K562 (cell line): ENCODE measurements at regions not wholly inside any gene's neighbourhood (a gene's known extent, or its start where the extent isn't known, plus 50 kb on each side); places are given as distances from the start of the nearest gene placed in this dataset.

ENCODE experiments used
- CBFA2T3 ChIP-seq: fragments of 450-650 bp; IDR thresholded peaks from 2 replicates; pipeline ENCODE4 v1.6.1; 2017
- CTCF ChIP-seq, 3 experiments: IDR thresholded peaks in 2 of 3; conservative IDR thresholded peaks in 1 of 3; 2 replicates each; pipeline ENCODE4 v1.5.1; 2011 to 2012; ENCODE audit warnings: low read length in 3 of 3, mild to moderate bottlenecking in 3 of 3, control low read depth in 2 of 3, improper control_type of control experiment in 1 of 3, inconsistent platforms in 1 of 3, low read depth in 1 of 3, mixed read lengths in 1 of 3, moderate library complexity in 1 of 3; ENCODE audit not compliant: insufficient read depth in 2 of 3
- NCOR1 ChIP-seq: fragments of 450-650 bp; IDR thresholded peaks from 2 replicates; pipeline ENCODE4 v1.6.1; 2016; ENCODE audit warnings: mild to moderate bottlenecking, moderate library complexity
- RCOR1 ChIP-seq, 2 experiments: IDR thresholded peaks; 2 replicates each; pipeline ENCODE4 v1.6.1; 2012; ENCODE audit warnings: low read depth in 2 of 2, low read length in 2 of 2, borderline replicate concordance in 1 of 2, improper control_type of control experiment in 1 of 2
- REST ChIP-seq, 2 experiments: fragments of 450-650 bp; formaldehyde crosslinking in 1 of 2; IDR thresholded peaks; 2 replicates each; pipeline versions ENCODE4 v1.4.0 to v1.6.1; 2014 to 2020; ENCODE audit warnings: mild to moderate bottlenecking in 2 of 2, borderline replicate concordance in 1 of 2, low read depth in 1 of 2
- SIN3A ChIP-seq, 2 experiments: fragments of 150-350 bp in 1 of 2; IDR thresholded peaks; 2 replicates each; pipeline ENCODE4 v1.6.1; 2011 to 2016; ENCODE audit warnings: borderline replicate concordance in 2 of 2, low read depth in 2 of 2, low read length in 2 of 2, mild to moderate bottlenecking in 2 of 2, moderate library complexity in 2 of 2; ENCODE audit not compliant: control insufficient read depth in 1 of 2
- TAF1 ChIP-seq: IDR thresholded peaks from 2 replicates; pipeline ENCODE4 v1.6.1; 2011; ENCODE audit warnings: mild to moderate bottlenecking, low read length, moderate library complexity; ENCODE audit not compliant: insufficient read depth, control insufficient read depth, severe bottlenecking; ENCODE audit errors: extremely low read depth
- ZBTB40 ChIP-seq, 2 experiments: fragments of 450-650 bp in 1 of 2; sonication (generic) in 1 of 2; formaldehyde crosslinking in 1 of 2; IDR thresholded peaks; 2 replicates each; pipeline versions ENCODE4 v1.7.1 to v1.9.0; 2016 to 2022; ENCODE audit warnings: inconsistent platforms in 1 of 2, mild to moderate bottlenecking in 1 of 2, missing genetic modification reagents in 1 of 2
- ZBTB5 ChIP-seq: fragments of 450-650 bp; IDR thresholded peaks from 2 replicates; pipeline ENCODE4 v1.6.1; 2017; ENCODE audit warnings: antibody characterized with exemption
- ZNF124 ChIP-seq: sonication (generic); formaldehyde crosslinking; IDR thresholded peaks from 2 replicates; pipeline ENCODE4 v1.8.1; 2022; ENCODE audit warnings: missing genetic modification reagents
- ZNF274 ChIP-seq: IDR thresholded peaks from 2 replicates; pipeline ENCODE4 v1.6.1; 2011; ENCODE audit warnings: low read depth, mild to moderate bottlenecking, low read length, moderate library complexity, borderline replicate concordance
- ZNF282 ChIP-seq: sonication (generic); formaldehyde crosslinking; IDR thresholded peaks from 2 replicates; pipeline ENCODE4 v1.8.1; 2023; ENCODE audit warnings: missing genetic modification reagents
- ZNF324 ChIP-seq: fragments of 250-450 bp; sonication (Bioruptor Pico); IDR thresholded peaks from 2 replicates; pipeline ENCODE4 v1.4.0; 2020; ENCODE audit warnings: mild to moderate bottlenecking

- no peak for TF ChIP-seq ZNF124 (CRISPR knock-in tag)
- TF ChIP-seq ZBTB5, result no peak
- no peak for TF ChIP-seq NCOR1
- no peak for TF ChIP-seq ZBTB40 (IDR thresholded peaks at IDR 0.05)
- no peak for TF ChIP-seq ZBTB40 (CRISPR knock-in tag; IDR thresholded peaks at IDR 0.05)
- TF ChIP-seq RCOR1 (IDR thresholded peaks at IDR 0.05; ENCODE audit: borderline replicate concordance in 1 of 2, low read depth in 2 of 2, low read length in 2 of 2), result no peak
- no peak for TF ChIP-seq CTCF (IDR thresholded peaks at IDR 0.05 in 2 of 3, conservative IDR thresholded peaks at IDR 0.05 in 1 of 3; ENCODE audit: insufficient read depth in 2 of 3, low read depth in 1 of 3, low read length in 3 of 3)
- TF ChIP-seq ZNF274, result no peak
- TF ChIP-seq TAF1, result no peak
- TF ChIP-seq CBFA2T3, result no peak
- no peak for TF ChIP-seq ZNF282
- no peak for TF ChIP-seq REST (IDR thresholded peaks at IDR 0.05; ENCODE audit: borderline replicate concordance)
- TF ChIP-seq REST (CRISPR knock-in tag; IDR thresholded peaks at IDR 0.05; ENCODE audit: low read depth), result no peak
- no peak for TF ChIP-seq SIN3A (IDR thresholded peaks at IDR 0.05; ENCODE audit: borderline replicate concordance in 2 of 2, control insufficient read depth in 1 of 2, low read depth in 2 of 2, low read length in 2 of 2)
- no peak for TF ChIP-seq ZNF324 (CRISPR knock-in tag)
Measured at GRCh38 chr11:111026241-111026640, 219.3 kb upstream of the POU2AF2 start.
